GM23338 (cell line): ENCODE measurements at regions not wholly inside any gene's neighbourhood (a gene's known extent, or its start where the extent isn't known, plus 50 kb on each side); places are given as distances from the start of the nearest gene placed in this dataset.

ENCODE experiments used
- ATAC-seq: fragments of 200-7000 bp; cut with Tn5 transposase; 3 replicates; pipeline ENCODE4 v1.9.1; 2020
- DNase-seq: peaks from one replicate; pipeline ENCODE4 v3.0.0-alpha.2; 2015; ENCODE audit warnings: low spot score
- H2AFZ ChIP-seq: fragments of 200-600 bp; sonication (generic); 2 replicates; pipeline ENCODE4 v1.8.0; 2016; ENCODE audit warnings: antibody characterized with exemption, mild to moderate bottlenecking, moderate library complexity
- H3F3A ChIP-seq: fragments of 200-600 bp; sonication (generic); replicated peaks from 2 replicates; pipeline ENCODE4 v1.8.0; 2017; ENCODE audit warnings: antibody characterized with exemption, mixed run types, low read depth
- H3K27ac ChIP-seq: fragments of 200-600 bp; sonication (generic); 2 replicates; pipeline ENCODE4 v1.6.1; 2016; ENCODE audit warnings: low read depth
- H3K27me3 ChIP-seq: fragments of 200-600 bp; sonication (generic); 2 replicates; pipeline ENCODE4 v1.8.0; 2016; ENCODE audit warnings: mild to moderate bottlenecking, mixed run types, moderate library complexity; ENCODE audit not compliant: insufficient read depth
- H3K36me3 ChIP-seq: fragments of 200-600 bp; sonication (generic); 2 replicates; pipeline ENCODE4 v1.8.0; 2016; ENCODE audit warnings: mild to moderate bottlenecking; ENCODE audit not compliant: insufficient read depth
- H3K4me1 ChIP-seq: fragments of 200-600 bp; sonication (generic); 2 replicates; pipeline ENCODE4 v1.8.0; 2016; ENCODE audit warnings: mild to moderate bottlenecking, moderate library complexity; ENCODE audit not compliant: insufficient read depth
- H3K4me2 ChIP-seq: fragments of 200-600 bp; sonication (generic); 2 replicates; pipeline ENCODE4 v1.7.1; 2017; ENCODE audit warnings: mixed run types
- H3K4me3 ChIP-seq: fragments of 200-600 bp; sonication (generic); 2 replicates; pipeline ENCODE4 v1.6.1; 2016; ENCODE audit warnings: mixed run types
- H3K79me2 ChIP-seq: fragments of 200-600 bp; sonication (generic); replicated peaks from 2 replicates; pipeline ENCODE4 v1.8.0; 2017; ENCODE audit warnings: mild to moderate bottlenecking; ENCODE audit not compliant: insufficient read depth
- H3K9me2 ChIP-seq: fragments of 200-600 bp; sonication (generic); 2 replicates; pipeline ENCODE4 v1.8.0; 2017; ENCODE audit not compliant: insufficient read depth
- H4K20me1 ChIP-seq: fragments of 200-600 bp; sonication (generic); replicated peaks from 2 replicates; pipeline ENCODE4 v1.8.0; 2017; ENCODE audit warnings: mild to moderate bottlenecking; ENCODE audit not compliant: insufficient read depth
- H3K27ac Mint-ChIP-seq: 2 replicates; pipeline ENCODE4 v1.8.0; 2020; ENCODE audit warnings: inconsistent platforms, mild to moderate bottlenecking, moderate library complexity, mixed read lengths
- H3K27me3 Mint-ChIP-seq: 3 replicates; pipeline ENCODE4 v1.8.0; 2022; ENCODE audit warnings: low read depth, mild to moderate bottlenecking, moderate library complexity, mixed read lengths, inconsistent platforms; ENCODE audit not compliant: insufficient read depth, poor library complexity
- H3K36me3 Mint-ChIP-seq: 3 replicates; pipeline ENCODE4 v1.8.0; 2021; ENCODE audit warnings: low read depth, mild to moderate bottlenecking, inconsistent platforms, moderate library complexity, mixed read lengths
- H3K4me1 Mint-ChIP-seq: 3 replicates; pipeline ENCODE4 v1.8.0; 2020; ENCODE audit warnings: mild to moderate bottlenecking, inconsistent platforms, mixed read lengths
- H3K4me3 Mint-ChIP-seq: 3 replicates; pipeline ENCODE4 v1.8.0; 2021; ENCODE audit warnings: moderate library complexity, mild to moderate bottlenecking, inconsistent platforms, mixed read lengths
- H3K9me3 Mint-ChIP-seq: 3 replicates; pipeline ENCODE4 v1.8.0; 2020; ENCODE audit warnings: moderate library complexity, mild to moderate bottlenecking, inconsistent platforms, mixed read lengths
- STAT1 ChIP-seq: IDR thresholded peaks from one replicate; pipeline ENCODE4 v1.6.1; 2016; ENCODE audit warnings: antibody characterized with exemption; ENCODE audit not compliant: unreplicated experiment
- TF ChIP-seq, protein P1 (sequence below): fragments of 250-450 bp; sonication (Bioruptor Pico); IDR thresholded peaks from 2 replicates; pipeline ENCODE4 v1.5.0; 2020; ENCODE audit warnings: mild to moderate bottlenecking, moderate library complexity
- TF ChIP-seq, protein P2 (sequence below): IDR thresholded peaks from one replicate; pipeline ENCODE4 v1.6.1; 2018; ENCODE audit warnings: antibody characterized with exemption; ENCODE audit not compliant: unreplicated experiment
- TF ChIP-seq, protein P3 (sequence below): IDR thresholded peaks from 2 replicates; pipeline ENCODE4 v1.6.1; 2016; ENCODE audit warnings: antibody characterized with exemption

DNA sequence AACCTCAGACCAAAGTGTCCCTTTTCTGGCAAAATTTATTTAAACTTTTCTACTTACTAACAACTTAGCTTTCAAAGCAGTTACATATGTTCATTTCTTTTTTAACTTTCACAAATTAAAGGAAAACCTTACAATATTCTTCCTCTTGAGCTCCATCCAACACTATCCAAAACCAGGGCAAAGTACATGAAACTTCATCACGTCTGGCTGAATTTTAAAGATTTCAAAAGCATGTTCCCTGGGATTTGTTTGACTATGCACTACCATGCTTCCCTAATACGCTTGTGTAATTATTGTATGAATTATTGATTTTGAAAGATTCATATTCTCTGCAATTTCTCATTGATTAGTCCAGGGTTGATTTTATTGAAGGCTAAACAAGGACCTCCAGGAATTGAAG, 343.1 kb upstream of the TMPO start (continued):
- TF ChIP-seq, protein P1, sequence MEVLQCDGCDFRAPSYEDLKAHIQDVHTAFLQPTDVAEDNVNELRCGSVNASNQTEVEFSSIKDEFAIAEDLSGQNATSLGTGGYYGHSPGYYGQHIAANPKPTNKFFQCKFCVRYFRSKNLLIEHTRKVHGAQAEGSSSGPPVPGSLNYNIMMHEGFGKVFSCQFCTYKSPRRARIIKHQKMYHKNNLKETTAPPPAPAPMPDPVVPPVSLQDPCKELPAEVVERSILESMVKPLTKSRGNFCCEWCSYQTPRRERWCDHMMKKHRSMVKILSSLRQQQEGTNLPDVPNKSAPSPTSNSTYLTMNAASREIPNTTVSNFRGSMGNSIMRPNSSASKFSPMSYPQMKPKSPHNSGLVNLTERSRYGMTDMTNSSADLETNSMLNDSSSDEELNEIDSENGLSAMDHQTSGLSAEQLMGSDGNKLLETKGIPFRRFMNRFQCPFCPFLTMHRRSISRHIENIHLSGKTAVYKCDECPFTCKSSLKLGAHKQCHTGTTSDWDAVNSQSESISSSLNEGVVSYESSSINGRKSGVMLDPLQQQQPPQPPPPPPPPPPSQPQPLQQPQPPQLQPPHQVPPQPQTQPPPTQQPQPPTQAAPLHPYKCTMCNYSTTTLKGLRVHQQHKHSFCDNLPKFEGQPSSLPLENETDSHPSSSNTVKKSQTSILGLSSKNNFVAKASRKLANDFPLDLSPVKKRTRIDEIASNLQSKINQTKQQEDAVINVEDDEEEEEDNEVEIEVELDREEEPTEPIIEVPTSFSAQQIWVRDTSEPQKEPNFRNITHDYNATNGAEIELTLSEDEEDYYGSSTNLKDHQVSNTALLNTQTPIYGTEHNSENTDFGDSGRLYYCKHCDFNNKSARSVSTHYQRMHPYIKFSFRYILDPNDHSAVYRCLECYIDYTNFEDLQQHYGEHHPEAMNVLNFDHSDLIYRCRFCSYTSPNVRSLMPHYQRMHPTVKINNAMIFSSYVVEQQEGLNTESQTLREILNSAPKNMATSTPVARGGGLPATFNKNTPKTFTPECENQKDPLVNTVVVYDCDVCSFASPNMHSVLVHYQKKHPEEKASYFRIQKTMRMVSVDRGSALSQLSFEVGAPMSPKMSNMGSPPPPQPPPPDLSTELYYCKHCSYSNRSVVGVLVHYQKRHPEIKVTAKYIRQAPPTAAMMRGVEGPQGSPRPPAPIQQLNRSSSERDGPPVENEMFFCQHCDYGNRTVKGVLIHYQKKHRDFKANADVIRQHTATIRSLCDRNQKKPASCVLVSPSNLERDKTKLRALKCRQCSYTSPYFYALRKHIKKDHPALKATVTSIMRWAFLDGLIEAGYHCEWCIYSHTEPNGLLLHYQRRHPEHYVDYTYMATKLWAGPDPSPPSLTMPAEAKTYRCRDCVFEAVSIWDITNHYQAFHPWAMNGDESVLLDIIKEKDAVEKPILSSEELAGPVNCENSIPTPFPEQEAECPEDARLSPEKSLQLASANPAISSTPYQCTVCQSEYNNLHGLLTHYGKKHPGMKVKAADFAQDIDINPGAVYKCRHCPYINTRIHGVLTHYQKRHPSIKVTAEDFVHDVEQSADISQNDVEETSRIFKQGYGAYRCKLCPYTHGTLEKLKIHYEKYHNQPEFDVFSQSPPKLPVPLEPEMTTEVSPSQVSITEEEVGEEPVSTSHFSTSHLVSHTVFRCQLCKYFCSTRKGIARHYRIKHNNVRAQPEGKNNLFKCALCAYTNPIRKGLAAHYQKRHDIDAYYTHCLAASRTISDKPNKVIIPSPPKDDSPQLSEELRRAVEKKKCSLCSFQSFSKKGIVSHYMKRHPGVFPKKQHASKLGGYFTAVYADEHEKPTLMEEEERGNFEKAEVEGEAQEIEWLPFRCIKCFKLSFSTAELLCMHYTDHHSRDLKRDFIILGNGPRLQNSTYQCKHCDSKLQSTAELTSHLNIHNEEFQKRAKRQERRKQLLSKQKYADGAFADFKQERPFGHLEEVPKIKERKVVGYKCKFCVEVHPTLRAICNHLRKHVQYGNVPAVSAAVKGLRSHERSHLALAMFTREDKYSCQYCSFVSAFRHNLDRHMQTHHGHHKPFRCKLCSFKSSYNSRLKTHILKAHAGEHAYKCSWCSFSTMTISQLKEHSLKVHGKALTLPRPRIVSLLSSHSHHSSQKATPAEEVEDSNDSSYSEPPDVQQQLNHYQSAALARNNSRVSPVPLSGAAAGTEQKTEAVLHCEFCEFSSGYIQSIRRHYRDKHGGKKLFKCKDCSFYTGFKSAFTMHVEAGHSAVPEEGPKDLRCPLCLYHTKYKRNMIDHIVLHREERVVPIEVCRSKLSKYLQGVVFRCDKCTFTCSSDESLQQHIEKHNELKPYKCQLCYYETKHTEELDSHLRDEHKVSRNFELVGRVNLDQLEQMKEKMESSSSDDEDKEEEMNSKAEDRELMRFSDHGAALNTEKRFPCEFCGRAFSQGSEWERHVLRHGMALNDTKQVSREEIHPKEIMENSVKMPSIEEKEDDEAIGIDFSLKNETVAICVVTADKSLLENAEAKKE, result no peak
- TF ChIP-seq, protein P2, sequence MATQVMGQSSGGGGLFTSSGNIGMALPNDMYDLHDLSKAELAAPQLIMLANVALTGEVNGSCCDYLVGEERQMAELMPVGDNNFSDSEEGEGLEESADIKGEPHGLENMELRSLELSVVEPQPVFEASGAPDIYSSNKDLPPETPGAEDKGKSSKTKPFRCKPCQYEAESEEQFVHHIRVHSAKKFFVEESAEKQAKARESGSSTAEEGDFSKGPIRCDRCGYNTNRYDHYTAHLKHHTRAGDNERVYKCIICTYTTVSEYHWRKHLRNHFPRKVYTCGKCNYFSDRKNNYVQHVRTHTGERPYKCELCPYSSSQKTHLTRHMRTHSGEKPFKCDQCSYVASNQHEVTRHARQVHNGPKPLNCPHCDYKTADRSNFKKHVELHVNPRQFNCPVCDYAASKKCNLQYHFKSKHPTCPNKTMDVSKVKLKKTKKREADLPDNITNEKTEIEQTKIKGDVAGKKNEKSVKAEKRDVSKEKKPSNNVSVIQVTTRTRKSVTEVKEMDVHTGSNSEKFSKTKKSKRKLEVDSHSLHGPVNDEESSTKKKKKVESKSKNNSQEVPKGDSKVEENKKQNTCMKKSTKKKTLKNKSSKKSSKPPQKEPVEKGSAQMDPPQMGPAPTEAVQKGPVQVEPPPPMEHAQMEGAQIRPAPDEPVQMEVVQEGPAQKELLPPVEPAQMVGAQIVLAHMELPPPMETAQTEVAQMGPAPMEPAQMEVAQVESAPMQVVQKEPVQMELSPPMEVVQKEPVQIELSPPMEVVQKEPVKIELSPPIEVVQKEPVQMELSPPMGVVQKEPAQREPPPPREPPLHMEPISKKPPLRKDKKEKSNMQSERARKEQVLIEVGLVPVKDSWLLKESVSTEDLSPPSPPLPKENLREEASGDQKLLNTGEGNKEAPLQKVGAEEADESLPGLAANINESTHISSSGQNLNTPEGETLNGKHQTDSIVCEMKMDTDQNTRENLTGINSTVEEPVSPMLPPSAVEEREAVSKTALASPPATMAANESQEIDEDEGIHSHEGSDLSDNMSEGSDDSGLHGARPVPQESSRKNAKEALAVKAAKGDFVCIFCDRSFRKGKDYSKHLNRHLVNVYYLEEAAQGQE, result no peak
- no peak for TF ChIP-seq STAT1
- TF ChIP-seq, protein P3, sequence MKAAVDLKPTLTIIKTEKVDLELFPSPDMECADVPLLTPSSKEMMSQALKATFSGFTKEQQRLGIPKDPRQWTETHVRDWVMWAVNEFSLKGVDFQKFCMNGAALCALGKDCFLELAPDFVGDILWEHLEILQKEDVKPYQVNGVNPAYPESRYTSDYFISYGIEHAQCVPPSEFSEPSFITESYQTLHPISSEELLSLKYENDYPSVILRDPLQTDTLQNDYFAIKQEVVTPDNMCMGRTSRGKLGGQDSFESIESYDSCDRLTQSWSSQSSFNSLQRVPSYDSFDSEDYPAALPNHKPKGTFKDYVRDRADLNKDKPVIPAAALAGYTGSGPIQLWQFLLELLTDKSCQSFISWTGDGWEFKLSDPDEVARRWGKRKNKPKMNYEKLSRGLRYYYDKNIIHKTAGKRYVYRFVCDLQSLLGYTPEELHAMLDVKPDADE, result no peak

DNA sequence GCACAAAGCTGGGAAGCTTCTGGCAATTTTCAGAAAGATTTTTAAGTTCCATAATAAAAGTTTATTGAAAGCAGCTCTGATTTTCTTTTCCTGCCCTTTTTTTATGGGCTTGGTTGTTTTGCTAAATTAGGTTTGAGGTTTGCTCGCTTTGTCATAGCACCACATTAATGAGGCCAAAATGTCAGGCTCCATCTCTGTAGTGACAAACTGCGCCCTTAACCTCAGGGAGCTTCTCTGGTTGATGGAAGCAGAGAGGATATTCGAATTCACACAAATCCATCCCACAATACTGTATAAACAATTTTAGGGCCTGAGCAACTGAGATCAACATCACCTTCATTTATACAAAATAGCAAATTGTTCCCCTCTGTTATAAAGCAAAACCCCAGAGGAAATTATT, 342.6 kb upstream of the TMPO start:
- H3K4me1 Mint-ChIP-seq, result peaks cover 7% of the 10 kb centered on the region; the same call in 1 of the 3 replicates
- DNase-seq (no peak), ATAC-seq (no peak)
- no peak overlapping the region for H3K27ac Mint-ChIP-seq
- Histone ChIP-seq H3F3A (no peaks in the 10 kb centered on the region), H3K36me3 (no peaks in the 10 kb centered on the region), H3K79me2 (no peaks in the 10 kb centered on the region), H2AFZ (no peak overlapping the region), H3K4me1 (peaks cover 7% of the 10 kb centered on the region; the same call in 1 of the 2 replicates), H3K27me3 (no peaks in the 10 kb centered on the region), H4K20me1 (no peaks in the 10 kb centered on the region), H3K4me3 (no peak overlapping the region), H3K4me2 (no peak overlapping the region), H3K9me2 (peaks cover 4% of the 10 kb centered on the region), H3K27ac (no peak overlapping the region)
- no peaks in the 10 kb centered on the region for H3K9me3 Mint-ChIP-seq
- no peaks in the 10 kb centered on the region for H3K27me3 Mint-ChIP-seq
- H3K4me3 Mint-ChIP-seq, result no peak overlapping the region
- no peaks in the 10 kb centered on the region for H3K36me3 Mint-ChIP-seq
- TF ChIP-seq, protein P3, result no peak
